H1 (cell line): ENCODE measurements at regions not wholly inside any gene's neighbourhood (a gene's known extent, or its start where the extent isn't known, plus 50 kb on each side); places are given as distances from the start of the nearest gene placed in this dataset.

Source experiments
- CBX5 ChIP-seq: fragments of 300-800, 300-1000 bp; sonication (generic); IDR thresholded peaks from 2 replicates; pipeline ENCODE4 v1.7.1; 2016; ENCODE audit warnings: antibody characterized with exemption, low read length, low read depth
- CHD2 ChIP-seq: IDR thresholded peaks from 2 replicates; pipeline ENCODE4 v1.6.1; 2012; ENCODE audit warnings: low read length, improper control_type of control experiment
- EGR1 ChIP-seq: IDR thresholded peaks from 2 replicates; pipeline ENCODE4 v1.6.1; 2011; ENCODE audit warnings: low read depth, low read length, borderline replicate concordance
- EZH2 ChIP-seq: fragments of 200-600 bp; sonication (generic); IDR thresholded peaks from 2 replicates; pipeline ENCODE4 v1.7.1; 2012; ENCODE audit warnings: low read depth, mild to moderate bottlenecking, moderate library complexity, low read length, inconsistent platforms; ENCODE audit not compliant: severe bottlenecking
- HDAC6 ChIP-seq: IDR thresholded peaks from one replicate; pipeline ENCODE4 v1.7.1; 2012; ENCODE audit warnings: low read depth, mild to moderate bottlenecking, inconsistent platforms, low read length, moderate library complexity
- KDM1A ChIP-seq: fragments of 200-600, 300-600 bp; sonication (generic); IDR thresholded peaks from 2 replicates; pipeline ENCODE4 v1.7.1; 2016; ENCODE audit warnings: mild to moderate bottlenecking, low read length, borderline replicate concordance
- POLR2A ChIP-seq, 2 experiments: IDR thresholded peaks; 1 replicate in 1 of 2; 2 replicates in 1 of 2; pipeline ENCODE4 v1.6.1; 2011; ENCODE audit warnings: low read depth in 2 of 2, low read length in 2 of 2, mild to moderate bottlenecking in 2 of 2; ENCODE audit errors: control extremely low read depth in 1 of 2
- RAD21 ChIP-seq, 2 experiments: IDR thresholded peaks in 1 of 2; conservative IDR thresholded peaks in 1 of 2; 2 replicates each; pipeline ENCODE4 v1.6.1; 2011; ENCODE audit warnings: low read depth in 2 of 2, low read length in 2 of 2, improper control_type of control experiment in 1 of 2, inconsistent platforms in 1 of 2, mild to moderate bottlenecking in 1 of 2, moderate library complexity in 1 of 2
- SIRT6 ChIP-seq: IDR thresholded peaks from one replicate; pipeline ENCODE4 v1.7.1; 2012; ENCODE audit warnings: low read length, inconsistent platforms
- TAF1 ChIP-seq: IDR thresholded peaks from 2 replicates; pipeline ENCODE4 v1.6.1; 2011; ENCODE audit warnings: mild to moderate bottlenecking, low read depth, low read length
- TF ChIP-seq, protein P1 (sequence below), 3 experiments: IDR thresholded peaks; 1 replicate in 2 of 3; 2 replicates in 1 of 3; pipeline versions ENCODE4 v1.5.1 to v1.6.1; 2011; ENCODE audit warnings: low read length in 3 of 3, mild to moderate bottlenecking in 3 of 3, inconsistent platforms in 2 of 3, low read depth in 1 of 3, moderate library complexity in 1 of 3; ENCODE audit not compliant: insufficient read depth in 1 of 3; ENCODE audit errors: control extremely low read depth in 1 of 3
- TF ChIP-seq, protein P2 (sequence below): IDR thresholded peaks from 2 replicates; pipeline ENCODE4 v1.6.1; 2012; ENCODE audit warnings: low read length, inconsistent platforms
- TF ChIP-seq, protein P3 (sequence below): fragments of 300-600 bp; sonication (generic); IDR thresholded peaks from 2 replicates; pipeline ENCODE4 v1.7.1; 2012; ENCODE audit warnings: low read length, moderate library complexity, mild to moderate bottlenecking, inconsistent platforms; ENCODE audit not compliant: insufficient replicate concordance

DNA sequence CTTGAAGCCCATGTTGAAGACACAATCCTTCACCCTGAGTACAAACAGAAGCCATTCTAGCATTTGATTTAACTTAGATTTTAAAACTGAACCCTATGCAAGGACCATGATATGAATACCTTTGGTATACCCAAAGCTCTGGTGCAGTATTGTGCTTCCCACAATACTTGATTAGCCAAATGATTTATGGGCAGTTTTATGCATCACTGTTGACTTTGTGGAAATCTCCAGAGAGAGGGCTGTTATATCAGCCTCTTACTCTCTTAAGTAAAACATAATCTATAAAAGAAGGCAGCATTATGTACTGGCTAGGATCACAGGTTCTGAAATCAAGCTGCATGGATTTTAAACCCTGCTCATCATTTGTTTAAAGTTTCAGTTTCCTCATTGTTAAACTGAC lies 762.8 kb downstream of the EFNA5 start:
- TF ChIP-seq EZH2 (no peak), POLR2A (IDR thresholded peaks at IDR 0.05; ENCODE audit: control extremely low read depth in 1 of 2, low read depth in 2 of 2, low read length in 2 of 2) (no peak), SIRT6 (no peak), KDM1A (no peak), HDAC6 (no peak), EGR1 (no peak), CBX5 (no peak), CHD2 (no peak), RAD21 (IDR thresholded peaks at IDR 0.05 in 1 of 2, conservative IDR thresholded peaks at IDR 0.05 in 1 of 2; ENCODE audit: low read depth in 2 of 2, low read length in 2 of 2) (no peak), TAF1 (no peak)
- TF ChIP-seq, protein P1, sequence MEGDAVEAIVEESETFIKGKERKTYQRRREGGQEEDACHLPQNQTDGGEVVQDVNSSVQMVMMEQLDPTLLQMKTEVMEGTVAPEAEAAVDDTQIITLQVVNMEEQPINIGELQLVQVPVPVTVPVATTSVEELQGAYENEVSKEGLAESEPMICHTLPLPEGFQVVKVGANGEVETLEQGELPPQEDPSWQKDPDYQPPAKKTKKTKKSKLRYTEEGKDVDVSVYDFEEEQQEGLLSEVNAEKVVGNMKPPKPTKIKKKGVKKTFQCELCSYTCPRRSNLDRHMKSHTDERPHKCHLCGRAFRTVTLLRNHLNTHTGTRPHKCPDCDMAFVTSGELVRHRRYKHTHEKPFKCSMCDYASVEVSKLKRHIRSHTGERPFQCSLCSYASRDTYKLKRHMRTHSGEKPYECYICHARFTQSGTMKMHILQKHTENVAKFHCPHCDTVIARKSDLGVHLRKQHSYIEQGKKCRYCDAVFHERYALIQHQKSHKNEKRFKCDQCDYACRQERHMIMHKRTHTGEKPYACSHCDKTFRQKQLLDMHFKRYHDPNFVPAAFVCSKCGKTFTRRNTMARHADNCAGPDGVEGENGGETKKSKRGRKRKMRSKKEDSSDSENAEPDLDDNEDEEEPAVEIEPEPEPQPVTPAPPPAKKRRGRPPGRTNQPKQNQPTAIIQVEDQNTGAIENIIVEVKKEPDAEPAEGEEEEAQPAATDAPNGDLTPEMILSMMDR (IDR thresholded peaks at IDR 0.05; ENCODE audit: control extremely low read depth in 1 of 3, insufficient read depth in 1 of 3, low read depth in 1 of 3, low read length in 3 of 3) = no peak
- TF ChIP-seq, protein P2, sequence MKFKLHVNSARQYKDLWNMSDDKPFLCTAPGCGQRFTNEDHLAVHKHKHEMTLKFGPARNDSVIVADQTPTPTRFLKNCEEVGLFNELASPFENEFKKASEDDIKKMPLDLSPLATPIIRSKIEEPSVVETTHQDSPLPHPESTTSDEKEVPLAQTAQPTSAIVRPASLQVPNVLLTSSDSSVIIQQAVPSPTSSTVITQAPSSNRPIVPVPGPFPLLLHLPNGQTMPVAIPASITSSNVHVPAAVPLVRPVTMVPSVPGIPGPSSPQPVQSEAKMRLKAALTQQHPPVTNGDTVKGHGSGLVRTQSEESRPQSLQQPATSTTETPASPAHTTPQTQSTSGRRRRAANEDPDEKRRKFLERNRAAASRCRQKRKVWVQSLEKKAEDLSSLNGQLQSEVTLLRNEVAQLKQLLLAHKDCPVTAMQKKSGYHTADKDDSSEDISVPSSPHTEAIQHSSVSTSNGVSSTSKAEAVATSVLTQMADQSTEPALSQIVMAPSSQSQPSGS = no peak
- TF ChIP-seq, protein P3, sequence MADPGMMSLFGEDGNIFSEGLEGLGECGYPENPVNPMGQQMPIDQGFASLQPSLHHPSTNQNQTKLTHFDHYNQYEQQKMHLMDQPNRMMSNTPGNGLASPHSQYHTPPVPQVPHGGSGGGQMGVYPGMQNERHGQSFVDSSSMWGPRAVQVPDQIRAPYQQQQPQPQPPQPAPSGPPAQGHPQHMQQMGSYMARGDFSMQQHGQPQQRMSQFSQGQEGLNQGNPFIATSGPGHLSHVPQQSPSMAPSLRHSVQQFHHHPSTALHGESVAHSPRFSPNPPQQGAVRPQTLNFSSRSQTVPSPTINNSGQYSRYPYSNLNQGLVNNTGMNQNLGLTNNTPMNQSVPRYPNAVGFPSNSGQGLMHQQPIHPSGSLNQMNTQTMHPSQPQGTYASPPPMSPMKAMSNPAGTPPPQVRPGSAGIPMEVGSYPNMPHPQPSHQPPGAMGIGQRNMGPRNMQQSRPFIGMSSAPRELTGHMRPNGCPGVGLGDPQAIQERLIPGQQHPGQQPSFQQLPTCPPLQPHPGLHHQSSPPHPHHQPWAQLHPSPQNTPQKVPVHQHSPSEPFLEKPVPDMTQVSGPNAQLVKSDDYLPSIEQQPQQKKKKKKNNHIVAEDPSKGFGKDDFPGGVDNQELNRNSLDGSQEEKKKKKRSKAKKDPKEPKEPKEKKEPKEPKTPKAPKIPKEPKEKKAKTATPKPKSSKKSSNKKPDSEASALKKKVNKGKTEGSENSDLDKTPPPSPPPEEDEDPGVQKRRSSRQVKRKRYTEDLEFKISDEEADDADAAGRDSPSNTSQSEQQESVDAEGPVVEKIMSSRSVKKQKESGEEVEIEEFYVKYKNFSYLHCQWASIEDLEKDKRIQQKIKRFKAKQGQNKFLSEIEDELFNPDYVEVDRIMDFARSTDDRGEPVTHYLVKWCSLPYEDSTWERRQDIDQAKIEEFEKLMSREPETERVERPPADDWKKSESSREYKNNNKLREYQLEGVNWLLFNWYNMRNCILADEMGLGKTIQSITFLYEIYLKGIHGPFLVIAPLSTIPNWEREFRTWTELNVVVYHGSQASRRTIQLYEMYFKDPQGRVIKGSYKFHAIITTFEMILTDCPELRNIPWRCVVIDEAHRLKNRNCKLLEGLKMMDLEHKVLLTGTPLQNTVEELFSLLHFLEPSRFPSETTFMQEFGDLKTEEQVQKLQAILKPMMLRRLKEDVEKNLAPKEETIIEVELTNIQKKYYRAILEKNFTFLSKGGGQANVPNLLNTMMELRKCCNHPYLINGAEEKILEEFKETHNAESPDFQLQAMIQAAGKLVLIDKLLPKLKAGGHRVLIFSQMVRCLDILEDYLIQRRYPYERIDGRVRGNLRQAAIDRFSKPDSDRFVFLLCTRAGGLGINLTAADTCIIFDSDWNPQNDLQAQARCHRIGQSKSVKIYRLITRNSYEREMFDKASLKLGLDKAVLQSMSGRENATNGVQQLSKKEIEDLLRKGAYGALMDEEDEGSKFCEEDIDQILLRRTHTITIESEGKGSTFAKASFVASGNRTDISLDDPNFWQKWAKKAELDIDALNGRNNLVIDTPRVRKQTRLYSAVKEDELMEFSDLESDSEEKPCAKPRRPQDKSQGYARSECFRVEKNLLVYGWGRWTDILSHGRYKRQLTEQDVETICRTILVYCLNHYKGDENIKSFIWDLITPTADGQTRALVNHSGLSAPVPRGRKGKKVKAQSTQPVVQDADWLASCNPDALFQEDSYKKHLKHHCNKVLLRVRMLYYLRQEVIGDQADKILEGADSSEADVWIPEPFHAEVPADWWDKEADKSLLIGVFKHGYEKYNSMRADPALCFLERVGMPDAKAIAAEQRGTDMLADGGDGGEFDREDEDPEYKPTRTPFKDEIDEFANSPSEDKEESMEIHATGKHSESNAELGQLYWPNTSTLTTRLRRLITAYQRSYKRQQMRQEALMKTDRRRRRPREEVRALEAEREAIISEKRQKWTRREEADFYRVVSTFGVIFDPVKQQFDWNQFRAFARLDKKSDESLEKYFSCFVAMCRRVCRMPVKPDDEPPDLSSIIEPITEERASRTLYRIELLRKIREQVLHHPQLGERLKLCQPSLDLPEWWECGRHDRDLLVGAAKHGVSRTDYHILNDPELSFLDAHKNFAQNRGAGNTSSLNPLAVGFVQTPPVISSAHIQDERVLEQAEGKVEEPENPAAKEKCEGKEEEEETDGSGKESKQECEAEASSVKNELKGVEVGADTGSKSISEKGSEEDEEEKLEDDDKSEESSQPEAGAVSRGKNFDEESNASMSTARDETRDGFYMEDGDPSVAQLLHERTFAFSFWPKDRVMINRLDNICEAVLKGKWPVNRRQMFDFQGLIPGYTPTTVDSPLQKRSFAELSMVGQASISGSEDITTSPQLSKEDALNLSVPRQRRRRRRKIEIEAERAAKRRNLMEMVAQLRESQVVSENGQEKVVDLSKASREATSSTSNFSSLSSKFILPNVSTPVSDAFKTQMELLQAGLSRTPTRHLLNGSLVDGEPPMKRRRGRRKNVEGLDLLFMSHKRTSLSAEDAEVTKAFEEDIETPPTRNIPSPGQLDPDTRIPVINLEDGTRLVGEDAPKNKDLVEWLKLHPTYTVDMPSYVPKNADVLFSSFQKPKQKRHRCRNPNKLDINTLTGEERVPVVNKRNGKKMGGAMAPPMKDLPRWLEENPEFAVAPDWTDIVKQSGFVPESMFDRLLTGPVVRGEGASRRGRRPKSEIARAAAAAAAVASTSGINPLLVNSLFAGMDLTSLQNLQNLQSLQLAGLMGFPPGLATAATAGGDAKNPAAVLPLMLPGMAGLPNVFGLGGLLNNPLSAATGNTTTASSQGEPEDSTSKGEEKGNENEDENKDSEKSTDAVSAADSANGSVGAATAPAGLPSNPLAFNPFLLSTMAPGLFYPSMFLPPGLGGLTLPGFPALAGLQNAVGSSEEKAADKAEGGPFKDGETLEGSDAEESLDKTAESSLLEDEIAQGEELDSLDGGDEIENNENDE = no peak
